Sigmoid colon (tissue), 4 donors: ENCODE measurements at regions not wholly inside any gene's neighbourhood (a gene's known extent, or its start where the extent isn't known, plus 50 kb on each side); places are given as distances from the start of the nearest gene placed in this dataset.

Experiments used
- CTCF ChIP-seq, 4 experiments: fragments of 450-650 bp in 3 of 4; fragments of 200-600 bp in 1 of 4; IDR thresholded peaks; one replicate each; pipeline ENCODE4 v1.5.1; 2016 to 2019; ENCODE audit warnings: antibody characterized with exemption in 4 of 4, mild to moderate bottlenecking in 3 of 4, moderate library complexity in 2 of 4
- EP300 ChIP-seq, 4 donors: sonication (generic); formaldehyde crosslinking; IDR thresholded peaks; one replicate each; pipeline ENCODE4 v1.6.1; 2017; ENCODE audit warnings: antibody characterized with exemption in 4 of 4
- POLR2A ChIP-seq, 2 donors: fragments of 450-650 bp; IDR thresholded peaks; one replicate each; pipeline ENCODE4 v1.6.1; 2016; ENCODE audit warnings: antibody characterized with exemption in 2 of 2, mild to moderate bottlenecking in 2 of 2, moderate library complexity in 2 of 2

GRCh38 chr9:106798016-106798799, 64.8 kb upstream of the ZNF462 start:
- TF ChIP-seq CTCF (IDR thresholded peaks at IDR 0.05) (no peak), POLR2A (IDR thresholded peaks at IDR 0.05) (no peak), EP300 (IDR thresholded peaks at IDR 0.05) (no peak)
